Renal pelvis (tissue), 1 donor: ENCODE measurements at regions not wholly inside any gene's neighbourhood (a gene's known extent, or its start where the extent isn't known, plus 50 kb on each side); places are given as distances from the start of the nearest gene placed in this dataset.
"Not testable (repeated sequence)": the region's sequence is repeated elsewhere in the genome, so short reads cannot be mapped to it uniquely, and the experiment has no call there.

ENCODE experiments used
- DNase-seq: peaks from one replicate; pipeline ENCODE4 v3.0.0-alpha.2; 2013

DNA sequence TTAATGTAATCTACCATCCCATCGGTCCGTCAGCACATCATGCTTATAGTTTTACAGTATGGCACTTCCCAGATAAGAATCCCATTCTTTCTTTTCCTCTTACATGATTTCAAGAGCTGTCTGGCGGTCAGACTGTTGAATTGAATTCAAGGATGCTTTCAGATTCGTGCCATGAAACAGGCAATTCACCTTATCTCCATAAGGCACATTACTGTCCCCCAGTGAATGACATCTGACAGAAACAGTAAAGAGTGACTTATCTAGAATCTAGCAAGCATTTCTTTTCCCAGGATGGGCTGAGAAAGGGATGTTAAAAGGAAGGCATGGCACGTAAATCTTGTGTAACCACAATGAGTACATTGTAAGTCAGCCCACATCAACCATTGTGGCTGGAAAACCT lies 61.1 kb upstream of the SEM1 start:
- no peak for DNase-seq

DNA sequence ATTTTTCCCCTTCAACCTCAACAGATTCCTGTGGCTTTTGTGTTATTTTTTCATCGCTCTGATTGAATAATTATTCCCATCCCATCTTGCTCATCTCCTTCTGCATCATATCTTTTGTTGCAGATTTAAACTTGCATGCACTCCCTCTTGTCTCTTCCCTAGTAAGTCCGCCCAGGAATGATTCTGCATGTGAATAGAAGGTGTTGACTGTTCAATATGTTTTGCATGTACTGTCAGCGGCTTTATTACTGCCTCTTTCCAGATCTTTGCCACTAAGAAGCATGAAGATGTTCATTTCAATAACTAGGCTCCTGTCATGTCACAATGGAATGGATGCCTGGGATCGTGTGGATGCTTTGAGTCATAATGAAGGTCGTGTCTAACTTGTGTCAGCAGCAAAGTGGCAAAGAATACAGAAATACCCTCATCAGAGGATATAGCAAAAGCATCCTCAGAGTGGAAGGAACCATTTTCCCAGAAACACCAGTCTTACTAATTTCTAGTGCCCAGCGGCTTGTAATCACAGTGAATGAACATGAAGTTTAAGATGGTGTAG lies 62.6 kb upstream of the SEM1 start:
- DNase-seq, result no peak

- no peak for DNase-seq
These were observed 63.8 kb upstream of the SEM1 start for GRCh38 chr7:96773483-96773882.

- DNase-seq, result no peak
These were observed 64.7 kb upstream of the SEM1 start for GRCh38 chr7:96774358-96774757.

GRCh38 chr7:96775046-96775445 lies 65.4 kb upstream of the SEM1 start:
- no peak for DNase-seq

DNA sequence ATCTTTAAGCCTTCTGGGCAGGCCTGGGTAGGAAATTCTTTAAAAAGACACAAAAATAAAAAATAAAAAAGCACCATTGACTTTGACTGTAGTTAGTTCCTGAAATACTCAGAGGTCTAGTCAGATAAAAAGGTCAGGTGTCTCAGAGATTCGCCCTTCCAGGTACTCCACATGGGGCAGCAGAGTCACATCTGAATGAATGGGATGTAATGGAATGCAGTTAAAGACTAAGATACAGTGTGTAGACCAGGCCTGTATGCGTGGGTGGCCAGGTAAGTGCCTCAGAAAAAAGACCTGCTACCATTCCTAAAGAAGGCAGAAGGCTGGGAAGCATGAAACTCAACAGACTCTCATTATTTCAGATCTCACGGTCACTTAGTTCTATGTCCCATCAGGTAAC lies 68.6 kb upstream of the SEM1 start:
- DNase-seq, result no peak

DNA sequence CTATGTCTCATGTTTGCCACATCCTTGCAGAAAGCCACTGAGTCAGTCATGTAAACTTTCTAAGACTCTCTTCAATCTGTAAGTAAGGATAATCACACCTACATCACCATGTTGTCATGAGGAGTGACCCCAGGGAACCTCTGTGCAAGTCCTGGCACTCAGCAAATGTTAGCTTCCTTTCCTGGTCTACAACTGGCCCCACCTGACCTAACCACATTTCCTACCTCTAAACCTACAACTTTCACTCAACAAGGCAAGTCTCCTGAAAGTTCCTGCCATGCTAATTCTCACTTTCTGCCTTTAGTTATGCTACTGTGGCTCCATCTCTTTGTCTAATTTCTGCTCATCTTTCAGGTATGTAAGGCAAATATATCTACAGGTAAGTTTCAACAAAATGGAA lies 72.3 kb upstream of the SEM1 start:
- DNase-seq, result no peak

GRCh38 chr7:96782686-96783298 lies 73.1 kb upstream of the SEM1 start:
- DNase-seq, result not testable (repeated sequence)

- DNase-seq, result no peak
These were observed 75.0 kb upstream of the SEM1 start for GRCh38 chr7:96784597-96784996.

GRCh38 chr7:96786261-96786997 lies 76.8 kb upstream of the SEM1 start:
- DNase-seq, result no peak

DNA sequence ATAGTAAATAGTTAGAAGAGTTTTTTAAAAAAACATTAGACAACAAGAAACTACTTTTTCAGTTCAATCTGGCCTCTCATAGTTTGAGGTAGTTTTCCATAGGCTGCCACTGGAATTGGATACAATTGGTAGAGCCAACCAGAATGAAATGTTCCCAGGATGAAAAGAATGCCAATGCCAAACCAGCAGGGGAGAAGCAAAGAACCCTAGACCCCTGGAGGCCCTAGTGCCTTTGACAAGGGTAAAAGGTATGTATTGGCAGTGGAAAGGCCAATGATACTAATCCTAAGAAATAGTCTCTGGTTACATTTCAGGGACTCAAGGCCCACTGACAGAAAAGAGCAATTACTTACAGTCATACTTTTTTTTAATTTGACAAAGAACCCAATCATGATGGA lies 77.4 kb upstream of the SEM1 start:
- no peak for DNase-seq

DNA sequence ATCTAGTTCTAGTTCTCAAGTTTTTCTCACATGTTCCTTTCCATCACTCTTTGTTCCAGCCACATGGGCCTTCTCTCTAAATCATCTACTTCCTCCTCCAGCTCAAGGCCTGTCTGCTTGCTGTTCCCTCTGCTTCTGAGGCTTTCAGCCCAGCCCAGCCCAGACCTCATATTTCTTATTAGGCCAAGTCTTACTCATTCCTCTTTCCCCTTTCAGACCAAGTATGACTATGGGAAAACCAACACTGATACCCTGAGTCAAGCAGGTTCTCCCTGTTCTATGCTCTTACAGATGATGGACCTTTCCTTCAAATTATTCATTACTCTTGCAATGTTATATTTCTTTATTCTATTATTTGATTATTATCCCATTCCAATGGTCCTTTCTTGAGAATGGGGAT lies 80.3 kb upstream of the SEM1 start:
- DNase-seq, result no peak

GRCh38 chr7:96792115-96792514 lies 82.5 kb upstream of the SEM1 start:
- DNase-seq, result no peak

- DNase-seq, result no peak
These were observed 84.4 kb upstream of the SEM1 start for GRCh38 chr7:96794063-96794462.

GRCh38 chr7:96800122-96800521 lies 90.5 kb upstream of the SEM1 start:
- no peak for DNase-seq

GRCh38 chr7:96800824-96801223 lies 91.2 kb upstream of the SEM1 start:
- no peak for DNase-seq

- DNase-seq, result no peak
These were observed 109.6 kb upstream of the SEM1 start for GRCh38 chr7:96819111-96819700.

- DNase-seq, result not testable (repeated sequence)
These were observed 111.5 kb upstream of the SEM1 start for GRCh38 chr7:96821131-96821530.

- DNase-seq, result no peak
These were observed 113.2 kb upstream of the SEM1 start for GRCh38 chr7:96822824-96823223.

GRCh38 chr7:96823274-96823673 lies 113.6 kb upstream of the SEM1 start:
- no peak for DNase-seq

DNA sequence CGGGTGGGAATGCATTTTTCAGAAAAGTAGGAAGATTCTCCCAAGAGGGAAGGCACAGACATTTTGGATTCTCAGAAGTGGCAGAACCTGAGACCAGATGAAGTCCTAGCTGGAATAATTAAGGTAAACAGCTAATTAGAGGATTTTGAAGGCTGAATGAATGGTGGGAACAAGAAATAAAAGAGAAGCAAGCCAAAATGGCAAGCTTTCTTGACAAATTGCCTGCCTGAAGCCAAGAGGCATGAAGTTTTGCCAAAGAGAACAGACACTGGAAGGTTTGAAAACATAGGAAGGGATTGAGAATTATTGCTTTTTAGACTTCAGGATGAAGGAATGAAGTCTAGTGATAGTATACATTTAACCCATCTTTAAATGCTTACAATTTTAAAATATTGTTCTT lies 115.0 kb upstream of the SEM1 start:
- no peak for DNase-seq

DNA sequence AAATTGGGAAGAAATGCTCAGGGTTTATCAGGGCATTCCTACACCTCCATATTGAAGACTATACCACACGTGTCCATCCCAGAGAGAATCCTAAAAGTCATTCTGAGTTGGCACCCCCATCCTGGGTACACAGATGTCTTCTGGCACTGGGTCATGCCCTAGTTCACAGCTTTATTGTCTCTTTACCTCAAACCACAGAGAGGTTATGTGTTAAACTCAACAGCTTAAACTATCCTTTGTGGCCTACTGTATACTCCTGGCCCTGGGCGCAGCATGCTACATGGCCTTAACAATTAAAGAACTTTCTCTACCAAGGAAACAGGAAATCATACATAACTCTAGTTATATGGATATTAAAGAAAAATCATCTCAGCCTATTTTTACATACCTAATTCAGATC lies 115.6 kb upstream of the SEM1 start:
- no peak for DNase-seq

DNA sequence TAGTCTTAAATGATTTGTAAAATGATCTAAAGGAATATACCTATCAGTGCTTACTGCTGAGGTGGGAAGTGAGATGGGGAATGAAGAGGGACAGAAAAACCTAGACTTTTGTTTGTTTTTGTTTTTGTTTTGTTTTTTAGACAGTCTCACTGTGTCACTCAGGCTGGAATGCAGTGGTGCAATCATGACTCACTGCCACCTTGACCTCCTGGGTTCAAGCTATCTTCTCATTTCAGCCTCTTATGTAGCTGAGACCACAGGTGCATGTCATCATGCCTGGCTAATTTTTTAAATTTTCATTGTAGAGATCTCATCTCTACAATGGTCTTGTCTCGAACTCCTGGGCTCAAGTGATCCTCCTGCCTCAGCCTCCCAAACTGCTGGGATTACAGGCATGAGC lies 116.4 kb upstream of the SEM1 start:
- DNase-seq, result no peak
